ENCODE measurements at regions not wholly inside any gene's neighbourhood (a gene's known extent, or its start where the extent isn't known, plus 50 kb on each side); places are given as distances from the start of the nearest gene placed in this dataset.
A peak's percentile ranks its signal among the peaks of the same experiment; 100 is the strongest.

DNA sequence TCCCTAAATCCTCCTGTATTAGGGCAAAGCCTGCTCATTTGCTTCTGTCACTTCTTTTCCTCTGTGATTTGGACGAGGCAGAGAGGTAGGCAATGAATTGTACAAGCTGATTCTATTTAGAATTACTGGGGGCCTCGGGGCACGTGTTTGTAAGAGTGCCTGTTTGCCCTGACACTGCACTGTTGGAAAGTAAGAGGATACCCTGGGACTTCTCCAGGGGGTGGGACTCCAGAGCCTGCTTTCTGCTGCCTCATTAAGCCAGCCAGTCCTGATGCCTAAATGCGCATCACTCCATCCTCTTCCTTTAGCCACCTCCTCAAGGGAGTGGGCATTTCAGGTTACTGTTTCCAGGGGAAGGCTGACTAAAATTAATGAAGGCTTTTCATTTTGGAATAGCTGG is 134.3 kb downstream of the TDRD15 start:
- Histone ChIP-seq H3K79me1 (ENCODE audit: low read depth in 1 of 2, low read length in 2 of 2) (no peaks in the 10 kb centered on the region), H2AFZ (replicated peaks; ENCODE audit: low read length, poor library complexity) (no peak overlapping the region), H3K27me3 (ENCODE audit: control insufficient read depth, insufficient read depth, low read length) (no peaks in the 10 kb centered on the region; the same call in 1 of the 2 replicates)

More for the DNA sequence above, 134.3 kb downstream of the TDRD15 start:
- Histone ChIP-seq H3K4me1 (ENCODE audit: control insufficient read depth, insufficient read depth, low read length) (no peaks in the 10 kb centered on the region), H3K4me2 (ENCODE audit: low read depth, low read length) (no peak overlapping the region; the same call in 1 of the 2 replicates), H3K9me3 (ENCODE audit: control insufficient read depth, insufficient read depth, low read length) (no peaks in the 10 kb centered on the region), H3K4me3 (ENCODE audit: insufficient read depth, low read depth, low read length) (no peak overlapping the region), H2BK15ac (ENCODE audit: low read depth, low read length) (no peak overlapping the region), H2AK9ac (replicated peaks; ENCODE audit: low read depth, low read length, poor library complexity) (no peak overlapping the region), H3K56ac (ENCODE audit: extremely low read depth, insufficient read depth, low read length) (no peak overlapping the region), H2BK5ac (ENCODE audit: low read depth, low read length, poor library complexity, severe bottlenecking) (no peak overlapping the region), H2AK5ac (ENCODE audit: low read depth, low read length) (no peak overlapping the region), H3K23ac (ENCODE audit: low read depth, low read length) (no peak overlapping the region), H4K8ac (ENCODE audit: low read depth in 2 of 2, low read length in 2 of 2) (no peak overlapping the region), H4K5ac (ENCODE audit: low read depth, low read length) (no peak overlapping the region), H3K14ac (replicated peaks; ENCODE audit: low read depth, low read length) (no peak overlapping the region), H3K9me1 (ENCODE audit: insufficient read depth, low read length) (no peaks in the 10 kb centered on the region), H3K36me3 (ENCODE audit: control insufficient read depth, insufficient read depth, low read length) (no peaks in the 10 kb centered on the region), H3K18ac (ENCODE audit: low read depth, low read length) (no peak overlapping the region), H2BK120ac (ENCODE audit: low read depth, low read length) (no peak overlapping the region), H2BK20ac (ENCODE audit: low read depth, low read length) (no peak overlapping the region), H3K4ac (ENCODE audit: low read depth, low read length) (no peak overlapping the region), H3K9ac (ENCODE audit: low read depth, low read length) (no peak overlapping the region), H3K27ac (ENCODE audit: insufficient read depth, low read length) (peak overlapping the region; percentile 54; the same call in 1 of the 2 replicates), H4K20me1 (ENCODE audit: insufficient read depth, low read length) (no peaks in the 10 kb centered on the region), H4K91ac (ENCODE audit: insufficient read depth, low read depth, low read length) (no peak overlapping the region)
- no CpG with 5 or more reads among the region's 4 CpGs for WGBS, 2 experiments (ENCODE audit: extremely low coverage in 2 of 2, insufficient read length in 1 of 2)
- ChIA-PET CTCF (no interaction called here), POLR2A (ENCODE audit: unreplicated experiment) (no interaction called here)
- dilution Hi-C loops (cut with HindIII; ENCODE audit: low sequenced_read_pairs, unreplicated experiment), result no loop called here
- no peak; the same call in 1 of the 2 replicates for ATAC-seq (ENCODE audit: low read depth)
- in situ Hi-C loops (cut with MboI; ENCODE audit: low sequenced_read_pairs), result no loop called here
- no TSS peak for BruUV-seq (replicated peaks)
- no peak for TF ChIP-seq NFE2L2 (IDR thresholded peaks at IDR 0.05; ENCODE audit: low read depth, low read length)
- TF ChIP-seq FOS (IDR thresholded peaks at IDR 0.05; ENCODE audit: low read depth, low read length), result no peak
- intact Hi-C loops (cut with micrococcal nuclease), result no loop called here
- DNase-seq, result peak; percentile 2

Data from IMR-90 (cell line).